8988T (cell line): ENCODE measurements at regions not wholly inside any gene's neighbourhood (a gene's known extent, or its start where the extent isn't known, plus 50 kb on each side); places are given as distances from the start of the nearest gene placed in this dataset.
A peak's percentile ranks its signal among the peaks of the same experiment; 100 is the strongest.

ENCODE experiments used
- DNase-seq: peaks from one replicate; pipeline ENCODE4 v3.0.0; 2011

DNA sequence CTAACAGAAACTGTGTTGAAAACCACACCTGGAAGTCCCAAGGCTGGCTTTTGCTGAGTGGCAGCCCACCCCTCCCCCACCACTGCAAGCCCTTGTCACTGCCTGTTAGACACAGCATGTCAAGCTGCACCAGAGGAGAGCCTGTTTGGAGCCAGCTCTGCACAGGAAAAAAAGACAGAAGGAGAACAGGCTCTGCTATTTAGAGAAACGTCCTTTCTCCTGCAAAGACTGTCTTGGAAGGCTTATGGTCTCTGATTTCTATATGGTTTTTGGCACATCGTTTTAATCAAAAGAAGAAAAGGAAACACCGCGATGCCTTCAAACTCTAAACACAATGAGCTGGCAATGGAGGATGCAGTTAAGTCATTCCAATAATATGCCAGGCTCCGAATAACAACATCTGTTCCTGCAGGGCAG, 275.5 kb downstream of the MAP2K4 start:
- no peak for DNase-seq

DNA sequence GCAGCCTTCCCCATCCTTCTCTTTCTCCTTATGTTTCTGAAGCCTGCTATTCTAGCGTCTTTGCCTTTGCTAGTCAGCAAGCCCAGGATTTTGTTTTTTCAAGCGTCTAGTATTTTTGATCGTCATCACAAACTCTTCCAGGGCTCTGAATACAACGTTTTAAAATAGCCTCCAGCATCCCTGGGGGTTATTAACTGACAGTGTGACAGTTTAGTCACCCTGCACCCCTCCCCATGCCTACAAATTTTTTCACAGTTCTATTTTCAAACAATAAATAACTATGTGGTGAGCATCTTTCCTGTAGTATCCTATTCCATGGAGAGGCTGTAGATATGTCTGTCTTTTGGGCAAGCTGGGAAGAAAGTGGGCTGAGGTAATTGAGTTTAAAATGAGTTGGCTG, 280.9 kb downstream of the MAP2K4 start:
- DNase-seq, result no peak

GRCh38 chr17:12302711-12303110, 282.0 kb downstream of the MAP2K4 start:
- no peak for DNase-seq

DNA sequence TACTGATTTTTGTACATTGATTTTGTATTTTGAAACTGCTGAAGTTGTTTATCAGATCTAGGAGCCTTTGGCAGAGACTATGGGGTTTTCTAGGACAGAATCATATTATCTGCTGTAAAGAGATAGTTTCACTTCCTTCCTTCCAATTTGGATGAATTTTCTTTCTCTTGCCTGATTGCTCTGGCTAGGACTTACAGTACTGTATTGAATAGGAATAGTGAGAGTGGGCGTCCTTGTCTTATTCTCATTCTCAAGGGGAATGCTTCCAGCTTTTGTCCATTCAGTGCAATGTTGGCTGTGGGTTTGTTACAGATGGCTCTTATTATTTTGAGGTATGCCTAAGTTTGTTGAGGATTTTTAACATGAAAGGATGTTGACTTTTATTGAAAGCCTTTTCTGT, 290.1 kb downstream of the MAP2K4 start:
- no peak for DNase-seq

DNA sequence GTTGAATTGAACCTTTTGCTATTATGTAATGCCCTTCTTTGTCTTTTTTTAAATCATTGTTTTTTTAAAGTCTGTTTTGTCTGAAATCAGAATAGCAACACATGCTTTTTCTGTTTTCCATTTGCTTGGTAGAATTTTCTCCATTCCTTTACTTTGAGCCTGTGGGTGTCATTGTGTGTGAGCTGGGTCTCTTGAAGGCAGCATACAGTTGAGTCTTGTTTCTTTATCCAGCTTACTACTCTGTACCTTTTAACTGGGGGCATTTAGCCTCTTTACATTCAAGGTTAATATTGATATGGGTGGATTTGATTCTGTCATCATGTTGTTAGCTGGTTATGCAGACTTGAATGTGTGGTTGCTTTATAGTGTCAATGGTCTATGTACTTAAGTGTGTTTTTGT, 292.0 kb downstream of the MAP2K4 start:
- no peak for DNase-seq

DNA sequence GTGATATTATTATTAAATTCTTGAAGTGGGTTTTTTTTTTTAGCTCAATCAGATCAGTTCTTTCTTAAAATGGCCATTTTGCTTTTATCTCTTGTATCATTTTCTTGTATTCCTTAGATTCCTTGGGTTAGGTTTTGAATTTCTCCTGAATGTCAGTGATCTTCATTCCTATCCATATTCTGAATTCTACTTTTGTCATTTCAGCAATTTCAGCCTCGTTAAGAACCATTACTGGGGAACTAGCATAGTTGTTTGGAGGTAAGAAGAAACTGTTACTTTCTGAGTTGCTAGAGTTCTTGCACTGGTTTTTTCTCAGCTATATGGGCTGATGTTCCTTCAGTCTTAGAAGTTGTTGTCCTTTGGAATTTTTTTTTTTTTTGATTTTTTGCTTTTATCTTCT, 293.1 kb downstream of the MAP2K4 start:
- DNase-seq, result no peak

DNA sequence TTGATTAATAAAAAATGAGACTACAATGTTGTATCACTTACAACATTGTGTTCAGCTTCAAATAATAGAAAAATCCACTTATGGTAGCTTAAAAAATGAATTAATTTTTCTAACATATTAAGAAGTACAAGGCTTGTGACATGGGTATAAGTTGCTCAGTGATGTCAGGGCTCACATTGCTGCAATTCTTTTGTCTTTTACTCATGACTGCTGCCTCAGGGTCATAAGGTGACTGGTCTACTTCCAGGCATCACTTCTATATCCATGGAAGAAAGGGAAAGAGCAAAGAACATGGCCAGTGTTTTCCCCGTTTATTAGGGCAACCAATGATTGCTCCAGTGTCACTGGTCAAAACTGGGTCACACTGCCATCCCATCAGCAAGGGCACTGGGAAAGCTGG, 295.3 kb downstream of the MAP2K4 start:
- no peak for DNase-seq

- DNase-seq, result no peak
These were observed 298.0 kb downstream of the MAP2K4 start for GRCh38 chr17:12318571-12319266.

- DNase-seq, result no peak
These were observed 299.6 kb downstream of the MAP2K4 start for GRCh38 chr17:12320286-12320685.

DNA sequence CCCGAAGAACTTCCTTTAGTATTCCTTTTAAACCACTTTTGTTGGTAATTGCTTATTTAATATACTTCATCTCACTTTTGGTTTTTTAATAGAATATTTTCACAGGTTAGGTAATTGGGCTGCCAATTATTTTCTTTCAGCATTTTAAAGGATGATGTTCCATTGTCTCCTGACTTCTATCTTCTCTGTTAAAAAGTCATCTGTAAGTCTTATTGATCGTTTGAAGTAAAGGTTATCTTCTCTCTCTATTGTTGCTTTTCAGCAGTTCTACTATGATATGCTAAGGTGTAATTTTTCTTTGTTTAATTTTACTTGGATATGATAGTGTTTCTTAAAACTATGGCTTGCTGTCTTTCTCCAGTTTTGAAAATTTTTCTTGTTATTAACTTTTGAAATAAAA, 307.5 kb downstream of the MAP2K4 start:
- DNase-seq, result no peak

DNA sequence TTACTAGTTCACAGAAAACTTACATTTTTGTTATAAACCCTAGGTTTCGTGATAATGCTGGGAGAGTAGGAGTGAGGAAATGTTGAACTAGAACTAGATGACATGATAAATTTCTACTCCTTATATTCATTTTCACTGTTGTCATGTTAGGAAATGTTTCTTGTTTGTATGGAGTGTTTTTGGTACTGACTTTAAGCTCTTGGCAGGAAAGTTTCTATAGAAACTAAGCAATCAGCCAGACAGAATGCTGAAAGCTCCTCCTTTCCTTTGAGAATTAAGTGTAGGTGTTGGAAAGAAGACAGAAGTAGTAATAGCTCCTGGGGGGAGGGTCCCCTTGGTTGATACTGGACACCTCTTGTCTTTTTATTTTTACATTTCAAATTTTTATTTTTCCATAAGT, 309.8 kb downstream of the MAP2K4 start:
- no peak for DNase-seq

DNA sequence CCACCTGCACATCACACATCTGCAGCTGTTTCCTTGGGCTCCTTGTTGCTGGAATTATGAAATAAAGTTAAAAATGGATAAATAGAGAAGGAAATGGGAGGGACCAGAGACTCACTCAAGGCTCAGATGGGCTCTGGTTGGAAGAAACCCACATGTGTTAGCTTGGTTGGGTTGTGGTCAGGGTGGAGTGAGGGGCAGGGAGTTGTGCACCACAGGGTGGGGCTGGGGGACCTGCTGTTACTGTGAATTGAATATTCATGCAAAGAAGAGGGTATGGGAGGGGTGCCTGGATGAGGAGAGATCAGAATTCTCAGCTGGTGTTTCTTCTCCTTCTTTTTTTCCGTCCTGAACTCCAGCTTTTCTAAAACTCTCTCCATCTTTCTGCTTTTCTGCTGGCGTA, 320.7 kb downstream of the MAP2K4 start:
- DNase-seq, result no peak

GRCh38 chr17:12342161-12342560, 321.5 kb downstream of the MAP2K4 start:
- no peak for DNase-seq

DNA sequence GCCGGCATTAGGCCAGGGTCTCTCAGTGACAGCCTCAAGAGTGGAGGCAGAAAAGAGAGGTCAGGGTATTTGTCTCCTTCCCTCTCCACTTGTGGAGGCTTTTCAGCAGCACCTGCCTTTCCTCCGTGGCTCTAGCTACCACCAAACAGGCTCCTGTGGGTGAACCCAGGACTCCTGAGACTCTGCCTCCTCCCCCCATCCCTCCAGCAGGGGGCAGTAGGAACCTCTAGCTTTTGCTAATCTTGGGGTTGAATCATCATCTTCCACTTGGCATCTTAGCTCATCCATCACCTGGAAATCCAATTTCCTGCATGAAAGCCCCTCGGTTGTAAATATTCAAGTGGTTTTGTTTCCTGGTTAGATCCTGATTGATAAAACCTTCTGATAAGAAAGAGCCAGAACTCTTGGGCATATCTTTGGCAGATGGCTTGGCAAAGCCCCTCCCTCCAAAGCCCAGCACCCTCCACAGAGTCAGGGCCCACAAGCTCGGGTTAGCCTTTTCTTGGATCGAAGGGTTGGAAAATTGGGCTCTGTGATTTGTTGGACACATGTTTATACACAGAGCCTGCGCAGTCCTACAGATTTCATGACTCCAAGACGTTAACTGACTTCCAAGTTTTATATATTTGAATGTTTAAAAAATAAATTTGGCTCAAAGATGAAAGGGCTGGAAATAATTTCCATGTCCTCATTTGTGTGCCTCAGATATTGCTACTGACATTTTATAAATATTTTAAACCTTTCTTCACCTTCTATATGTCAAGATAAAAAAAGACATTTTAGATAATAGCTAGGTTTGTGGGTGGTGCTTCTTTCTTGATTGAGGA, 322.1 kb downstream of the MAP2K4 start:
- peak; percentile 30 for DNase-seq

DNA sequence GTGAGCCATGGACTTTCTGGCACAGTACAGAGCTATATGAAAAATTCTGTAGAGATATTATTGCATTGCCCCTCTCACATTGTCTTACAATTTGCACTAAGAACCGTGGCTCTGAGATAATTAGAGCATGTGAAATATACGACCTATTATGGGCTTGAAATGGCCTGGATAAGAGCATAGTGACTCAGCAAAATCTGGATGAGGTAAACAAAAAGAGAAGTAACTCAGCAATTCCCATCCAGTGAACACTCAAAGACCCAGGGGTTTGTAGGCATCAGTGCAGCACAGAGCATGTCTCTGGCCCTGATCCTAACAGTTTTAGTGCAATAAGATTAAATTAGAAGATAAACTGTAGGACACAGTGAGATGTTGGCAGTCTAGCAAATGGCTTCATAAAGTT, 317.2 kb upstream of the MYOCD start:
- DNase-seq, result no peak

GRCh38 chr17:12349297-12349696, 316.4 kb upstream of the MYOCD start:
- DNase-seq, result no peak

DNA sequence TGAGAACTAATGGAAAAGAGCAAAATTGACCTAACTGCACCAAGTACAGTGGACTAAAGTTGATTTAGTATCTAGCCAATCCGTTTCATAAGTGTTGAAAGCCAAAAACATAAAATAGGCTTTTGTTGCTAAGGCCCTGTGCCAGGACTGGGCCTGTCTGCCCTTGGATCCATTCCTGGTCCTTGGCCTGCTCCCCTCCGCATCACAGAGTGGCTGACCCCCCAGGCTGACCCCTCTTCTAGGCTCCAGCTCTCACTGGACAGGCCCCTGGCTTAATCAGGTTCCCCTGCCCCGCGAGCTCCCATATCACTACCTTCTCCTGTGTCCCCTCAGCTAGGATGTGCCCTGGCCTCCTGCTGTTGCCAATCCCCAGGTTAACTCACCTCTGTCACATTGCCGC, 313.6 kb upstream of the MYOCD start:
- DNase-seq, result no peak

- DNase-seq, result no peak
These were observed 308.1 kb upstream of the MYOCD start for GRCh38 chr17:12357600-12357999.

DNA sequence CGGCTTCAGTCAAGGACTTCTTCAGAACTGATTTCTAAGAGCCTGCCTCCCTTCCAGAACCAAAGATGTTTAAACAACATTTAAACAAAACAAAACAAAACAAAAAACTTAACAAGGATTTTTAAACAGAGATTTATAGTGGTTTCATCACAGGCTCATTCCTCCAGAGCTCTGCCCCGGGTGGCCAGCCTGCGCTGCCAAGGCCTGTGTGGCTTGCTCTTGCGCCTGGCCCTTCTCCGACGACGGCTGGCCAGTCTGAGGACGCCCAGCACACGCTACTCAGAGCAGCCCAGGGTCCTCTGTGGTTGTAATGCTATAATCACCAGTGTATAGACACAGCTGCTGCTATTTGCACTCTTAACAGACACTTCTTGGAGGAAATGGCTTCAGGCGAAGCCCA, 307.2 kb upstream of the MYOCD start:
- no peak for DNase-seq

DNA sequence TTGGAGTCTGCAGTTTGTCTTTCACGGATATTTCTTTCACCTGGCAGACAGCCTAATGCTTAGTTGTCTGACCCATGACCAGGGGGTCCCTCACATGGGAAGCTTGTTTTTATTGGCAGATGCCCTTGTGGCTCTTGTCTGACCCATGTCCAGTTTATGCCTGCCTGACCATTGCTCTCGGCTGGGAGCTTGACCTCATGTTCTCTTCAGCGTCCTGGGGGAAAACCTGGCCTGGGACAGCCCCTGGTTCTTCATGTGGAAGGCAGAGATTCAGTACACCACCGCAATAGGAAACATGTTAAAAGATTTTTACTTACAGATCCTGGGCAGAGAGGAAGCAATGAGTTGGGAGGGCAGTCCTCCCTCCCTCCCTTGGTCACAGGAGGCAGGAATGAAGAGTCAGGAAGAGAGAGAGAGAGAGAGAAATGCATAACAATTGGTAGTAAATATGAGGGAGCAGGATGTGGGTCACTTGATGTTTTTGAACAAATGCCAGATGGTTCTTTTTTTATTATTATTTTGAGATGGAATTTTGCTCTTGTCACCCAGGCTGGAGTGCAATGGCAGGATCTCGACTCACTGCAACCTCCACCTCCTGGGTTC, 302.7 kb upstream of the MYOCD start:
- no peak for DNase-seq

GRCh38 chr17:12365805-12366204, 299.9 kb upstream of the MYOCD start:
- no peak for DNase-seq

GRCh38 chr17:12369065-12369464, 296.6 kb upstream of the MYOCD start:
- DNase-seq, result no peak

DNA sequence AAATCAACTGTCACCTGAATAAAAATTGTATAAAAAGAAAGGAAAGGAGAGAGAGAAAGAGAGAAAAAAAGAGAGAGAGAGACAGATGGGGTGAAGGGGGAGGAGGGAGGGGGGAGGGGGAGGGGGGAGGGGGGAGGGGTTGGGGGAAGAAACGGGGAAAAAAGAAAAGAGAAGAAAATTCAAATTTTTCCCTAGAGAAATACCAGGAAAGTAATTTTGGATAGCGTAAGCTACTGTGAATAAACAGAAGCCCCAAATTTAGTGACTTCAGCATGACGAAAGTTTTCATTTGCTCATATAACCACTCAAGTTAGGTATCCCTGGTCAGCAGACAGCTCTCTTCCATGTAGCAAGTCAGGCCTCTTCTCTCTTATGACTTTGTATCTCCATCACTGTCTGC, 289.4 kb upstream of the MYOCD start:
- DNase-seq, result no peak

- no peak for DNase-seq
These were observed 279.5 kb upstream of the MYOCD start for GRCh38 chr17:12386225-12386624.
